Kidney (tissue), 13 donors: ENCODE measurements at regions not wholly inside any gene's neighbourhood (a gene's known extent, or its start where the extent isn't known, plus 50 kb on each side); places are given as distances from the start of the nearest gene placed in this dataset.

Source experiments
- DNase-seq, 5 donors: peaks; one replicate each; pipeline ENCODE4 v3.0.0-alpha.2; 2013 to 2020
- FAIRE-seq: peaks from 2 replicates; lab custom pipeline; 2012; peaks lifted over from hg19 to GRCh38; lab: Jason Lieb, UNC
- H3K27ac ChIP-seq, 2 donors: one replicate each; pipeline ENCODE4 v1.7.0; 2013; ENCODE audit warnings: low read depth in 2 of 2, low read length in 2 of 2, inconsistent platforms in 1 of 2
- H3K27me3 ChIP-seq: one replicate; pipeline ENCODE4 v1.7.1; 2013; ENCODE audit warnings: low read length, inconsistent platforms; ENCODE audit not compliant: control insufficient read depth, insufficient read depth
- H3K36me3 ChIP-seq, 3 donors: one replicate each; pipeline versions ENCODE4 v1.7.0 to v1.7.1; 2013; ENCODE audit warnings: low read length in 3 of 3, control low read depth in 1 of 3, inconsistent platforms in 1 of 3; ENCODE audit not compliant: insufficient read depth in 3 of 3, control insufficient read depth in 2 of 3
- H3K4me1 ChIP-seq, 3 donors: one replicate each; pipeline versions ENCODE4 v1.7.0 to v1.7.1; 2013; ENCODE audit warnings: low read length in 3 of 3, inconsistent platforms in 1 of 3, low read depth in 1 of 3; ENCODE audit not compliant: control insufficient read depth in 2 of 3, insufficient read depth in 2 of 3
- H3K4me3 ChIP-seq, 3 donors: one replicate each; pipeline versions ENCODE4 v1.7.0 to v1.8.1; 2013; ENCODE audit warnings: low read length in 3 of 3, control low read depth in 1 of 3, inconsistent platforms in 1 of 3
- H3K9ac ChIP-seq, 3 donors: one replicate each; pipeline versions ENCODE4 v1.7.0 to v1.7.1; 2013; ENCODE audit warnings: low read length in 3 of 3, control low read depth in 1 of 3, inconsistent platforms in 1 of 3
- H3K9me3 ChIP-seq, 3 donors: one replicate each; pipeline versions ENCODE4 v1.7.0 to v1.7.1; 2013; ENCODE audit warnings: low read length in 3 of 3, control low read depth in 1 of 3, inconsistent platforms in 1 of 3; ENCODE audit not compliant: control insufficient read depth in 2 of 3, insufficient read depth in 1 of 3
- intact Hi-C: fragments of 100-400 bp; cut with DNase I; formaldehyde crosslinking; loops from one replicate; pipeline ENCODE4 v1.11.1; 2022
- TF ChIP-seq, protein P1 (sequence below): IDR thresholded peaks from 3 replicates; pipeline ENCODE4 v1.5.1; 2012; ENCODE audit warnings: mild to moderate bottlenecking, moderate library complexity, borderline replicate concordance; ENCODE audit not compliant: insufficient read depth; ENCODE audit errors: extremely low read depth
- donor health status: control.
- donor health status: control.
- donor health status: control.
- donor health status: control.
- donor health status: control.
- donor health status: DM: yes; HTN: yes; CAD: no.
- donor health status: Normal renal cell carcinoma (clear cell type).

GRCh38 chr6:169862043-169862891 lies 110.8 kb downstream of the ERMARD start:
- intact Hi-C loops = no loop called here
- Histone ChIP-seq H3K4me1 (peaks cover 12 to 16% (median 12%) of the 10 kb centered on the region in 3 donors), H3K4me3 (no peak overlapping the region), H3K9me3 (peaks cover 0 to 8% (median 2%) of the 10 kb centered on the region in 3 donors), H3K36me3 (no peaks in the 10 kb centered on the region), H3K9ac (no peak overlapping the region), H3K27ac (peak overlapping the region; percentile 54 to 55), H3K27me3 (no peaks in the 10 kb centered on the region)
- TF ChIP-seq, protein P1, sequence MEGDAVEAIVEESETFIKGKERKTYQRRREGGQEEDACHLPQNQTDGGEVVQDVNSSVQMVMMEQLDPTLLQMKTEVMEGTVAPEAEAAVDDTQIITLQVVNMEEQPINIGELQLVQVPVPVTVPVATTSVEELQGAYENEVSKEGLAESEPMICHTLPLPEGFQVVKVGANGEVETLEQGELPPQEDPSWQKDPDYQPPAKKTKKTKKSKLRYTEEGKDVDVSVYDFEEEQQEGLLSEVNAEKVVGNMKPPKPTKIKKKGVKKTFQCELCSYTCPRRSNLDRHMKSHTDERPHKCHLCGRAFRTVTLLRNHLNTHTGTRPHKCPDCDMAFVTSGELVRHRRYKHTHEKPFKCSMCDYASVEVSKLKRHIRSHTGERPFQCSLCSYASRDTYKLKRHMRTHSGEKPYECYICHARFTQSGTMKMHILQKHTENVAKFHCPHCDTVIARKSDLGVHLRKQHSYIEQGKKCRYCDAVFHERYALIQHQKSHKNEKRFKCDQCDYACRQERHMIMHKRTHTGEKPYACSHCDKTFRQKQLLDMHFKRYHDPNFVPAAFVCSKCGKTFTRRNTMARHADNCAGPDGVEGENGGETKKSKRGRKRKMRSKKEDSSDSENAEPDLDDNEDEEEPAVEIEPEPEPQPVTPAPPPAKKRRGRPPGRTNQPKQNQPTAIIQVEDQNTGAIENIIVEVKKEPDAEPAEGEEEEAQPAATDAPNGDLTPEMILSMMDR = no peak
- peak in 3 of 5 donors; percentile 23 to 66 (median 64) for DNase-seq
- FAIRE-seq = no peak

DNA sequence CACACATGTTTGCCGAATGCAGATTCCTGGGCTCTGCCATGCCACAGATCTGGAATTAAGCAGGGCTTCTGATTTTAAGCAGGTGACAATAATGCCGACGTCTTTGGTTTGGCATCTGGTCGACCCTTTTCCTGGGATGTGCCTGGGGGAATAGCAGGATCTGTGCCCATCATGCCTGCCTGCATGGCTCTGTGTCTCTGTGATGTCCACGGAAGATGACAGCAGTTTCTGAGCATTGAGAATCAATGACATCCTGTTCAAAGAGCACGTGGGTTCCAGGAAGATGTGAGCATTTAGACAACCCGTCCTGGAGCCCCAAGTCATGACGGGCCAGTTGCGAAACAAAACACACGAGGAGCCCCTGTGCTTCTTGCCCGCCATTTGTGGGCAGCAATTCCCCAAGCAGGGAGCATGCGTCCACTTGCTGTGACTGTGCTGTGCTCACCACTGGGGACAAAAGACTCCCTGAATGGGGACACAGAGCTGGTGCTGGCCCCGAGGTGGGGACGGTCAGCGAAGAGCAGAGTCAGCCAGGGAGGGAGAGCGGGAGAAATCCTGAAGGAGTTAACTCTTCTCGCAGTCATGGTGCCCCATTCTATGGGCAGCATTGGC lies 110.1 kb downstream of the ERMARD start:
- TF ChIP-seq, protein P1 = no peak
- Histone ChIP-seq H3K27me3 (no peaks in the 10 kb centered on the region), H3K4me3 (no peak overlapping the region), H3K9ac (no peak overlapping the region), H3K27ac (peak overlapping the region; percentile 54 to 55), H3K4me1 (peaks cover 12 to 16% (median 12%) of the 10 kb centered on the region in 3 donors), H3K9me3 (peaks cover 0 to 8% (median 2%) of the 10 kb centered on the region in 3 donors), H3K36me3 (no peaks in the 10 kb centered on the region)
- intact Hi-C loops = no loop called here
- FAIRE-seq (no peak), DNase-seq (no peak)

DNA sequence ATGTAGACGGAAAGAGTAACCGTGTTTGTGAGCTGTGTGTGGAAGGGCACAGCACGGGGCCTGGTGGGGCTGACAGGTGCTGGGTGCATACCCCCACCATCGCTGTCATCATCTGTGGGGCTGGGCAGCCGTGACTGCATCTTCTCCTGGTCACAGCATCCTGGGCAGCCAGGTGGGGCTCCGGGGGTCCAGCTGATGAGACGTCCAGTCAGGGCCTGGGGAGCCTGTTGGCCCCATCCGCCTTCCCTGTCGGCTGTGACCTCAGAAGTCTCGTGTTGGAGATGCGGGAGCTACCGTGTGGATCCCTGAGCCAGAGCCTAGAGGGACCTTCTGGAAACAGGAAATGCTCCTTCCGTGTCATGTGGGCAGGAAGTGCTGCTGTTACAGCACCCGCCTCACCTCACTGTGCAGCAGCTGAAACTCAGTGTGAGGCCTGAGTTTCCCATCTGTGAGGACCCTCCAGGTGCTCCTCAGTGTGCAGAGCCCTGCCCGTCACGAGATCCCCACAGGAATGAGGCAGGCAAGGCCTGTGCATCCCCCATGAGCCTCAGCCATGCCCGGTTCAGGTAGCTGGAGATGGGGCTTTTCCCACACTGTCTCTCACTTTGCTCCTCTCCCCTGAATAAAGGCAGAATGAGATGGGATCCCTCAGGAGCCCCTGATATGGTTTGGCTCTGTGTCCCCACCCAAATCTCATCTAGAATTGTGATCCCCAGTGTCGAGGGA lies 108.7 kb downstream of the ERMARD start:
- FAIRE-seq (no peak), DNase-seq (peak in 1 of 5 donors; percentile 4)
- intact Hi-C loops = no loop called here
- TF ChIP-seq, protein P1 = no peak
- H3K9me3 ChIP-seq = peaks cover 0 to 8% (median 2%) of the 10 kb centered on the region in 3 donors
- H3K36me3 ChIP-seq = no peaks in the 10 kb centered on the region
- no peak overlapping the region for H3K27ac ChIP-seq
- H3K4me1 ChIP-seq = peaks cover 12 to 16% (median 12%) of the 10 kb centered on the region in 3 donors
- no peak overlapping the region for H3K4me3 ChIP-seq
- no peaks in the 10 kb centered on the region for H3K27me3 ChIP-seq
- no peak overlapping the region for H3K9ac ChIP-seq
